HG03039 (cell line): ENCODE measurements at regions not wholly inside any gene's neighbourhood (a gene's known extent, or its start where the extent isn't known, plus 50 kb on each side); places are given as distances from the start of the nearest gene placed in this dataset.

Source experiments
- ATAC-seq: cut with Tn5 transposase; IDR thresholded peaks from one replicate; pipeline ENCODE4 v1.9.1; 2021; ENCODE audit warnings: mild to moderate bottlenecking, moderate library complexity; ENCODE audit not compliant: unreplicated experiment

DNA sequence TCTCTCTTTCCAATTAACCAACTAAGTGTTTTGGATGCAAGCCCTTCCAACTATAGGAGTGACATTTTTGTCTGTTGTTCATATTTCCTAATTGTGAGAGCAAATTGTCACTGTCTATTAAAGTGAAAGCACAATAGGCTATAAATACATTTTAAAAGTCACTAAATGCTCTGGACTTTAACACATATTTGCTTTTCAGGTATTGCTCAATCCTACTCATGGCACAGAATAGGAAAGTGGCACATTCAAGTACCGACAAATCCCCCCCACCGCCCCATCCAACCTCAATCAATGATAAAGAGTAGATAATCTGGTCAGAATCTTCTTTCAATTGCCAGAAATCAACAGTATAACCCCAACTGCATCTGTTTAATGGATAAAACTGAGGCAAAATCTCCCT lies 419.8 kb downstream of the PLK2 start:
- no peak for ATAC-seq

DNA sequence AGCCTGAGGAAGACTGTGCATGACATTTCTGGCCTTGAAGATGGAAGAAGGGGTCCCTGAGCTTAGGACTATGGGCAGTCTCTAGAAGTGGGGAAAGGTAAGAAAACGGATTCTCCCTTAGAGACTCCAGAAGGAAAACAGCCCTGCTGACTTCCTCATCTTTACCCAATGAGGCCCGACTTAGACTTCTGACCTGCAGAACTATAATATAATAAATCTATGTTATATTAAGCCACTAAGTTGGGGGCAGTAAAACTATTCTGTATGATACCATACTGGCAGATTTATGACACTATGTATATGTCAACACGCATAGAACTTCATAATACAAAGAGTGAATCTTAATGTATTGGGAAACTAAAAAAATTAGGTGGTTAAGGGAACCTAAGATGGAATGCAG lies 422.0 kb downstream of the PLK2 start:
- ATAC-seq = no peak

DNA sequence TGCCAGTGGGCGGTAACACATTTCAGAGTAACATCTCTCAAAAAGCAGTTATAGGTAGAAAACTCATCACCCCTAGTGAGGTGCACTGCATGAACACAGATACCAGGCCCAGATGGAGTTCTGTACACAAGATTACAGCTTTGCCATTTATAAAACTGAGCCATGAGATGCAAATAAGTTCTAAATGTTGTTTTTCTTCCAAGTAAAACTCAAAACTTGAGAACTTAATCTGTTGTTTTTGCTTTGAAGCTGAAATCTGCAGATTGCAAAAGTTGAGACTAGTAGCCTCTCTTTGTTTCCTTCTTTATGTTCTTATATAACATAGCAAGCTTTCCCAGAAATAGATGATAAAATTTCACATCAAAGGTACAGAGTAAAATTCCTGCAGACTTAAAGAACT lies 434.1 kb downstream of the PLK2 start:
- no peak for ATAC-seq

DNA sequence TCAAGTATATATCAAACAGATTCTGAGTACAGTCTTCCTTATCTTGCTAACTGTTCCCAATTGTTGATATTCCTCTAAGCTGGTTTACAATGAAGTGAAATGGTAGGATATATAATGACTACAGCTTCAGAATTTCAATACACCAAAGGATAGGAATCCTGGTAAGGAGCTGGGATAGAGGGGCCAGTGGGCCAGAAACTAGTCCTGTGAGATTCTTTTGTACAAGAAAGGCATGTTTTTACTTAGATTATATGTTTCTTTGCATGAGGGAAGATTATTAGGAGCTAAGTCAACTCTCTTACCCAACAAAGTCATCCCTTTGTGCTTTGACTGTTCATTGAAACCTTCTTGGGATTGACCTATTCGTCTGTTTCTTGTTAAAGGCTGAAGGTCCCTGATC lies 435.7 kb downstream of the PLK2 start:
- no peak for ATAC-seq

DNA sequence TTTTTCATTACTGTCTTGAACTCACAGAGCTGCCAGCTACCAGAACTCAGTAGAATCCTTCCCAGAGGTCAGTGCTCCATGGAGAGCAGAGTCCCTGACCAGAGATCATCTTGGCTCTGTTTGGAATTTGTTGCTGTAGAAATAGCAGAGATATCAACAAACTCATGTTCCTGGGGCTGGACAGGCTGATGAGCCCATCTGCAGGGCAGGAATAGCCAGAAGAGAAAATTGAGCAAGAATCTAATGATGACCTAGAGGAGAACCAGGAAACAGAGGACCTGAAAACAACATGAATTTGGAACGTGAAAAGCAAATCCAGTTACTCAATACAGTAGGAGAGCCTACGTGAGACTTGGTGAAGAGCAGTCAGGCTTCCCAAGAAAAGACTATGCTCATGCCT lies 437.8 kb downstream of the PLK2 start:
- no peak for ATAC-seq

DNA sequence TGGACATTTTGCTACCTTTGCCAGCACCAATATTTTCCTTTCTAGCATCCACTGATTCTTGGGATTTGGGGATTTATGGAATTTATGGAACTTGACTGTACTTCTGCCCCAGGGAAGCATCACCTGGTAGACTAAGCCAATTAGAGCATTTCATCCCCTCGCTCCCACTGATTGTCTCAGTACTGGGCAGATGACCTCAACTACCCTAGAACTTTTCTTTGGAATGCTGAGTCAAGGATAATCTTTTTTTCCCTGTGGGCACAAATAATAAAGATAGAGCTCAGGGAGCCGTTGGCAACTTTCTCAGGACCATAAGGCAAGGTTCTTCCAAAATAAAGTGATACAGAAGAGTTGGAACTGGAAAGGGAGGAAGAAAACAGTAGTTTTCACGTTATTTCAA lies 438.4 kb downstream of the PLK2 start:
- ATAC-seq = no peak

DNA sequence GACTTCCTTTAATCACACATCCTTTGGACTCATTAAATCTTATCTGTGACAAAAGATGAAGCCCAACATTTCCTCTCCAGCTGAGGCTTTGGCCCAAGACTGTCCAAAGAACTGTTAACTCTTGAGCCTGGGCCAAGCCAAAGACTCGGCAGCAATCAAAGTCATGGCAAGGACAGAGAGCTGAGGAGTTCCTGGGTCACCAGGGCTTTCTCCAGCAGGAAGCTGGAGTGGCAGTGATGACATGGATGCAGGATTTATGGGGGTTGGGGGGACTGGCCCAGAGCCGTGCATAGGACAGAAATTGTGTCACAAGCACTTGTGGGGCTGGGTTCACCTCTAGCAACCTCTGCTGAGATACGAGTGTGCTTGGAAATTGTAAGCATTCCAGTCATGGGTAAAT lies 440.3 kb downstream of the PLK2 start:
- ATAC-seq = no peak

DNA sequence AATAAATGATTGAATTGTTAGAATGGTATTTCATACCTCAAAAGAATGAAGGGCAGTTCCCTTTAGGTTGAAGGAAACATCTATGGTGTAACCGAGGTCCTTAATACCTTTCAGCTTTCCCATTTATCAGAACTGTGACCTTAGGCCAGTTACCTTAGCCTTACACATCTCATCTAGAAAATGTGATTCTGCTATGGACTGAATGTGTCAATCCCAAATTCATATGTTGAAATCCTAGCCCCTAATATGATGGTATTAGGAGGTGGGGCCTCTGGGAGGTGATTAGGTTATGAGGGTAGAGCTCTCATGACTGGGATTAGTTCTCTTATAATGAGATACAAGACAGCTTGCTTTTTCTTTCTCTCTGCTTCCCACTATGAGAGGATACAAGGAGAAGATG lies 441.9 kb downstream of the PLK2 start:
- ATAC-seq = no peak

DNA sequence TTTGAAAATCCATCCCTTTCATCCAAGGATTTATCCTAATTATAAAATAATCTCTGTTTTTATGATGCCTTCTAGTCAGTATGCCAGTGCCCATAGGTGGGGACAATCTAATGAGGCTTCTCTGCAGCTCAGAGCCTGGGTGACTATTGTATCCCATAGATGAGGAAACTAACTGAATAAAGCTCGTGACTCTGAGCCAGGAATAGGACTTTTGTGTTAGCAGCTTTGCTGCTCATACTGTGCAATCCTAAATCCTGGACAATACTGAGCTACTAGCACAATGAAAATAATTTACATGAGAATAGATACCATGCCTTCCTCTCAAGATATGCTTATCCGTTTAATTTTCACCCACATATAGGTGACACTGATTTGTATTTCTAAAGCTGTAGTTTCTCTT lies 443.0 kb downstream of the PLK2 start:
- ATAC-seq = no peak

DNA sequence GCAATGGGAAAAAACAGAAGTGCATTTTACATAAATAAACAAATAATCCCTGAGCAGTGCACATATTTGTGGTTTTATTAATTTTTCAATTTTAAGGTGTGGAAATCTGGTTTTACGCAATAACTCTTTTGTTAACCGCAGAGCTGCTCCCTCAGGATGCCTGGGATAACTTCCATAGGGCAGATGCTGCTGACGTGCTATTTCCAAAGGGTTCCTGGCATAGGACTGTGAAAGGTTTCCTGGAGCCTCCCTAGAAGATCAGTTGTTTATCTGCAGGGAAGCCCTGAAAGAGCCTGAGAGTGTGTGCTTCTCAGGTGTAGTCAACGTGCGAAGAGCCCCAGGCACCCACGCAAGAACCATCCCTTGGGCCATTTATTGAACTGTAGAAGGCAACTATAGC lies 443.5 kb downstream of the PLK2 start:
- ATAC-seq = no peak

DNA sequence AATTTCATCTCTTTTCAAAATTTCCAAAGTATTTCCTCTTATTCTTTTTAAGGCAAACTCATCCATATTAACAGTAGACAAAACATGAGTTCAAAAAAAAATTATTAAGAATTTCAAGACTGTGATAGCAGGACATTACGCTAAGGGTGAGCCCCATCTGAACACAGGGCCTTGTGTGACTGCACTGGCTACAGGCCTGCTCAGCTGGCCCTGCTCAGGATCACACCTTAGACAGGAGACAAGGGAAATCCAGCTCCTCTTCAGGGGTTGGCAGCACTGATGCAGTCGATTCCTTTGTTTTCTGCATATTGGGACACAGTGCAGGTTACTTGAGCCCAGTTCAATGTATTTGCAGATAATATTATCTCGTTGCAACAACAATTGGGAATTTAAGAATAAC lies 444.7 kb downstream of the PLK2 start:
- ATAC-seq = no peak

DNA sequence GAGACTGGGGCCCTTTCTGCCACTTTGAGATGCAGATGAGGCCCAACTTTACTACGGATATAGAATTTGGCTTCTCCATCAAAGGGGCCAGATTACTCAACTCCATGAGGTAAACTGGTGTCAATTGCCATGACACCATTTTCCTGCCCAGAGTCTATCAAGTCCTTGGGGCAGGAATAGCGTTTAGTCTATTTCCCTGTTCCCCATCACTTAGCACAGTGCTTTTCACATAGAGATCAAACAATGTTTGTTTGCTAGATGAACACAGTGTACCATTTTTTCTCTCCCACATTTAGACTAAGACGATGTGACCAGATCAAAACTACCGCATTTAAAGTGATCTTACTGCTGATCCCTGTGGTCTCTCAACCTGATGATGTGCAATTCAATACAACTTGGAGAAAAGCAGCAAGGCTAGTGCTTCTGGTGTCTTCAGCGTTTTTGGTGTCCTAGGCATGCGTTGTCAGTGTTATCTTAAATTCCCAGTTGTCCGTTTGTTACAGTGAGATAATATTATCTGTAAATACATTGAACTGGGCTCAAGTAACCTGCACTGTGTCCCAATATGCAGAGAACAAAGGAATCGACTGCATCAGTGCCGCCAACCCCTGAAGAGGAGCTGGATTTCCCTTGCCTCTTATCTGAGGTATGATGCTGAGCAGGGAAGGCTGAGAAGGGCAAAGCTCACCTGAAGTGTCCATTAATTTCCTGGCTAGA lies 446.2 kb downstream of the PLK2 start:
- no peak for ATAC-seq

DNA sequence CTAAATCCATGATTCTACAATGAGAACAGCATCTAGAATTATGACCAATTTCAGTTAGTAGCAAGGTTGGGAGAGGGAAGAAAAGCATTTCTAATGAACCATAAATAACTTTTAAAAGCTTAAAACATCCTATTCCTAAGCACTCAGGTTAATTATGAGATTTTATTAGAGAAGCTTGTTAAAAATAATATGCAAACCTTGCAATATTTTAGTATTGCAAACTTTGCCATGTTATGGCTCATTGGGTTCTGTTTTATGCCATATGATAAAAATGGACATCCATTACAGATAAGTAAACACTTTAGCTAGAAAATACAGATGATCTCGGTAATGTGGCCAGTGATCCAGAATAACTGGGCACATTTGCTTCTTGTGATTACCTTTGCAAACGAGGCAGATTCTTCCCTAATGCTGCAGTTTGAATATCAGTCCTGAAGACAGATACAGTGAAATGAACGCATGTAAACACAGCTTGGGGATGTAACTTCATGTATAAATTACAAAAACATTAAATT lies 447.0 kb downstream of the PLK2 start:
- no peak for ATAC-seq

DNA sequence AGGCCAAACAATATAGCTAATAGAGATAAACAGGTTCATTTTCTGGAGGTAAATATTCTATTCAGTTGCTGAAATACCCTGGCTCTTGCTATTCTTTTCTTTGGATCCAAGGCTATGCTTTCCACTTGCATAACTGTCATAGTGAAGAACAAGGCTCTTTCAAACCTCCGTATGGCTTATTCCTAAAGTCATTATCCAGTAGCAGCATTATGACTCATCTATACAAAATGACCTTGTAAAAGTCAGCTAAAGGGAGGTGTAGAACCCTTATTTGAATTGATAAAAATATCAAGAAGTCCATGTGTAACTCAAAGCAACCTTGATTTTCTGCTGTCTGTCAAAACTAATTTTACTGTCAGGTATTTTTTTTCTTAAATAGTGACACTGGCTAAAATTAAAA lies 447.8 kb downstream of the PLK2 start:
- no peak for ATAC-seq

DNA sequence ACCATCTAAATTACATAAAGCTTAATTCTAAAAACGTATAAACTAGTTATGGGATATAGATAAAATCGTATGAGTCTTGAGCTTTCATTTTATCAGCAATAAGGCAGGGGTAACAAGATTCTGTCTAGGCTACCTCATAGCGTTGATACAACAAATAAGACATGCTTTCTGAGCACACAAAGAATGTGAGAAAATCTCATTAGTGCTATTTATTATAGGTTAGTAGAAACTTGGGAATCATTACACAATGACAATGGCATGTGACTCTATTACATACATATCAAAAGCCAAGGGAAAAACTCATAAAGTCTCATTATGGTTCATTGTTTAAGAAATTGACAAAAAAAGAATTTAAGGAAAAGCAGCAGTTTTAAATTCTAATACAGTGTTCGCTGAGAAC lies 448.6 kb downstream of the PLK2 start:
- ATAC-seq = no peak

DNA sequence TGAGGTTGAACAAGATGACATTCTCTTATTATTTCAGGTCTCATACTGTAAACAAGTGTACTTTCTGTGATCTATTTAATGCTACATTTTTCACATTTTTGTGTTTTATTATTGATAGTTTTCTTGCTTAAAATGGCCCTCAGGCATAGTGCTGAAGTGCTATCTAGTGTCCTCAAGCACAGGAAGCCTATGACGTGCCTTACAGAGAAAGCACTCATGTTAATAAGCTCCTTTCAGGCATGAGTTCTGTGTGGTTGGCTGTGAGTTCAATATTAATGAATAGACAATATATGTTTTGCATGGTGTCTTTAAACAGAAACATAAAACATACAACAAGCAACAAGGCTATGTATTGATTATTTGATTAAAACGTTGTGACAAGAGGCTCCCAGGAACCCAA lies 450.1 kb downstream of the PLK2 start:
- ATAC-seq = no peak

DNA sequence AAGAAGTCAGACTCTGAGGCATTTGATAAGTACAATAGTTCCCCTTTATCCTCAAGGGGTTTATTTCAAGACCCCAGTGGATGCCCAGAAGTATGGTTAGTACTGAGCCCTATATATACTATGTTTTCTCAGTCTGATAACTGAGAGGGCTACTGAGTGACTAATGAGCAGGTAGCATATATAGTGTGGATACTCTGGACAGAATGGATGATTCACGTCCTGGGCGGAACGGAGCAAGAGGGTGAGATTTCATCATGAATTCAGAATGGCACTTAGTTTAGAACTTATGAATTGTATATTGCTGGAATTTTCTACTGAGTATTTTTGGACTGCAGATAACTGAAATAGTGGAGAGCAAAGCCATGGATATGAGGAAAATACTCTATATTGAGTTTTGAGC lies 457.6 kb downstream of the PLK2 start:
- ATAC-seq = no peak

DNA sequence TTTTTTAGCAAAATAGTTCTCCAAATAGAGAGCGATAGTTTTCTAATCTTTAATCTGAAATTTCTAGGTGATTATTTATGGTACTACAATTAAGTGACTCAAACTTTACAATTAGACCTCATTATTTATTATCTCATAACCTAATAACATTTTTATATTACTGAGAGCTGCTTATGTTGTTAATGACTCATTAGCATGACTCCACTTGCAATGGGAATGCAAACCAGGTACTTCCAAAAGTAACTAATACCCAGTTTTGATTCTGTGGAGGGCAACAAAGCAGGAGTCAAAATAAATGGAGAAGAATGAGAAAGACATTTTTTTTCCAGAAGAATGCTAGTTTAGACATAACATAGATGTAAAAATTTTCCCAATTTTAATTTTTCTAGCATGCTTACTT lies 466.0 kb downstream of the PLK2 start:
- no peak for ATAC-seq

DNA sequence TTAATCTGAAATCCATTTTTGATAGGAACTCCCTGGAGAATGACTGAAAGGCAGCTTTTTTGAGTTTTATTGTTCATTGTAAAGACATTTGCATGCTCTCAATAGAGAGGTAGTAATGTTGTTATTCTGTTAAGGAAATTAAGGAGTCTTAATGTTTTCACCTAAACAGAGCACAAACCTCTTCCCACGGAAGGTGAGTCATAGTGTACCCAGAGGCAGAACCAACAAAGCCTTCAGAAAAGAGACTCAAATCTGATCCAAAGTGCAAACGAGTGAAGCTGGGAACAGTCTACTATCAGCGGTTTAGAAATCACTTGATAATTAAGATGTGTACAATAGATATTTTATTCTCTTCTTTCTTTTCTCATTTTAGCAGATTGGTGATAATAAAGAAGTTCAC lies 470.5 kb downstream of the PLK2 start:
- ATAC-seq = no peak

DNA sequence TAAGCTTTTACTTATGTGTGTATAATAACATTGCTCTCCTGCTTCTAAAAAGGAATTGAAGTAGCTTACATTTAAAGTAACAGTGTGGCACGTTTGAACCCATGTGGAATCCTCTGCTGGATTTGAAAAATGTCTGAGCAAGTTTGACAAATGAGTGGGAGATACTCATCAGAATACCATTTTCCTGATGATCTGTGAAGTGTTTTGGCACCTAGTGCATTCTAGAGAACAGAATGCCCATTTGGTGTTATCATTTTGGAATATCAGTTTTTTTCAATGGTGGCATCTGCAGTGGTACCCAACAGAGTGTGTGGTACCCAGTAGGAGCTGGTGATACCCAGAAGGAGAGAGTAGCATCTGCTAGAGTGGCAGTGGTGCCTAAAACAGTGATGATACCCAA lies 471.1 kb downstream of the PLK2 start:
- ATAC-seq = no peak

DNA sequence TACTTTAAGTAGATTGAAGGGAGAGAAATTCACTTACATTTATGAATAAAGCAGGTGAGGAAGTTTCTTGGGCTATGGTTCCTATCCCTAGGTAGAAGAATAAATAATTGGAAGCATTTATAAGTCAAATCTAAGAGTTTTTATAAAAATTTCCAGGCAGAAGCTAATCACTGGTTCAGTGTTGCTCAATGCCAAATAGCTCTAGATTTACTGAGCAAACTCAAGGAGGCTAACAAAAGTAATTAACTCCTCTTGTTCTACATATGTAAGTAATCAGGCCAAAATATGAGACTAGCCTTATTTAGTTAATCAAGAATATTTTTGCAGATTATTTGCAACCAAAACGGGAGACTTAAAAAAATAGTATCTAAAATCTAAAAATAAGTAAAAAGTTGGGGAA lies 472.3 kb downstream of the PLK2 start:
- no peak for ATAC-seq

DNA sequence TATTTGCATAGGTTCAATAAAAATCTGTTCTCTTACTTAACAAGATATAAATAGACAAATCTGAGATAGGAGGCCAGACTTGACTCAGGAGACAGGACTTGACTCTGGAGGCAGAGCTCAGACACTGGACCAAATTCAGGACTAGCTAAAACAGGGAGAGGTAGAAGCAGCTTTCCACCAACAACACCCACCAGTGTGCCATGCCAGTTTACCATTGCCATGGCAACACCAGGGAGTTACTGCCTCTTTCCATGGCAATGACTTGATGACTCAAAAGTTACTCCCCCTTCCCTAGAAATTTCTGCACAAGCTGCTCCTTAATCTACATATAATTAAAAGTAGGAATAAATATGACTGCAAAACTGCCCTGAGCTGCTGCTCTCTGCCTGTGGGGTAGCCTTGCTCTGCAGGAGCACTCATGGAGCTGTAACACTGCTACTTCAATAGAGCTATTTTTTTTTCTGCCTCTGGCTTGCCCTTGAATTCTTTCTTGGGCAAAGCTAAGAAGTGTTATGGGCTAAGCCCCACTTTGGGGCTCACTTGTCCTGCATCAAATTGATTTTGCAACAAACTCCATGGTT lies 473.0 kb downstream of the PLK2 start:
- ATAC-seq = no peak

DNA sequence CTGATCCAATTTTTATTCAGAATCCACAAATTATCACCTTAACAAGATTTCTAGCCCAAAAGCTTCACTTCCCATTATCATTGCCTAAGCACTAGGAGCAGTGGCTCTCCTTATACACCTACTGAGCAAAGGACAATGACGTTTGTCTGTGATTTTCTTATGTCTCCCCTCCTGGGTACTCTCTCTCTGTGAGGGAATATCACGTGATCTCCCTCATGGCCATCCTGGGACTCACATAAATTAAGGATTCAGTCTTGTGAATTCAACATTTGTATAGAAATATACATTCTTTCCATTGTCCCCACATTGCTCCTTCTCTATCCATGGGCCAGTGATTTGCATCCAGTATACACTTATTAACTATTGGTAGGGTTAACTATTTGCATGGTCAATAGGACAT lies 476.5 kb downstream of the PLK2 start:
- no peak for ATAC-seq
